GM12878 (cell line): ENCODE measurements at regions not wholly inside any gene's neighbourhood (a gene's known extent, or its start where the extent isn't known, plus 50 kb on each side); places are given as distances from the start of the nearest gene placed in this dataset.

Source experiments
- BHLHE40 ChIP-seq, 2 experiments: fragments of 450-650 bp in 1 of 2; IDR thresholded peaks; 2 replicates each; pipeline ENCODE4 v1.6.1; 2011 to 2017; ENCODE audit warnings: low read depth in 2 of 2, borderline replicate concordance in 1 of 2, improper control_type of control experiment in 1 of 2, low read length in 1 of 2, mild to moderate bottlenecking in 1 of 2
- CBX5 ChIP-seq: sonication (generic); IDR thresholded peaks from 2 replicates; pipeline ENCODE4 v1.6.1; 2016; ENCODE audit warnings: low read depth, moderate library complexity, mild to moderate bottlenecking, inconsistent platforms
- CREB1 ChIP-seq: IDR thresholded peaks from 2 replicates; pipeline ENCODE4 v1.6.1; 2012; ENCODE audit warnings: low read depth, mild to moderate bottlenecking, inconsistent platforms
- EP300 ChIP-seq, 2 experiments: fragments of 150-350 bp in 1 of 2; IDR thresholded peaks; 2 replicates each; pipeline ENCODE4 v1.6.1; 2011 to 2012; ENCODE audit warnings: low read depth in 2 of 2, low read length in 2 of 2, borderline replicate concordance in 1 of 2, improper control_type of control experiment in 1 of 2, inconsistent platforms in 1 of 2; ENCODE audit not compliant: control insufficient read depth in 1 of 2
- IRF4 ChIP-seq: IDR thresholded peaks from 2 replicates; pipeline ENCODE4 v1.6.1; 2011; ENCODE audit warnings: low read depth, low read length
- NR2C2 ChIP-seq: IDR thresholded peaks from 2 replicates; pipeline ENCODE4 v1.6.1; 2011; ENCODE audit warnings: borderline replicate concordance, low read depth; ENCODE audit not compliant: control insufficient read depth, insufficient read length
- POLR2A ChIP-seq: IDR thresholded peaks from 2 replicates; pipeline ENCODE4 v1.6.1; 2011; ENCODE audit warnings: low read depth, mild to moderate bottlenecking, low read length
- POLR2AphosphoS2 ChIP-seq: IDR thresholded peaks from 2 replicates; pipeline ENCODE4 v1.6.1; 2011; ENCODE audit warnings: low read depth, mild to moderate bottlenecking, low read length, improper control_type of control experiment, moderate library complexity
- POU2F2 ChIP-seq: IDR thresholded peaks from 3 replicates; pipeline ENCODE4 v1.6.1; 2011; ENCODE audit warnings: low read depth, mild to moderate bottlenecking, low read length, borderline replicate concordance
- SP1 ChIP-seq: IDR thresholded peaks from one replicate; pipeline ENCODE4 v1.6.1; 2011; ENCODE audit warnings: low read depth, low read length
- SUZ12 ChIP-seq: fragments of 200-600 bp; sonication (generic); IDR thresholded peaks from one replicate; pipeline ENCODE4 v1.6.1; 2018; ENCODE audit warnings: antibody characterized with exemption, mild to moderate bottlenecking; ENCODE audit not compliant: unreplicated experiment
- TCF12 ChIP-seq: IDR thresholded peaks from 2 replicates; pipeline ENCODE4 v1.6.1; 2011; ENCODE audit warnings: low read depth, mild to moderate bottlenecking, low read length
- TF ChIP-seq, protein P1 (sequence below), 3 experiments: IDR thresholded peaks in 2 of 3; conservative IDR thresholded peaks in 1 of 3; 2 replicates each; pipeline ENCODE4 v1.5.1; 2011; ENCODE audit warnings: low read depth in 3 of 3, low read length in 3 of 3, mild to moderate bottlenecking in 3 of 3, control low read depth in 2 of 3, moderate library complexity in 2 of 3, inconsistent platforms in 1 of 3, mixed read lengths in 1 of 3; ENCODE audit not compliant: control insufficient read depth in 2 of 3, insufficient read depth in 1 of 3; ENCODE audit errors: extremely low read depth in 1 of 3

DNA sequence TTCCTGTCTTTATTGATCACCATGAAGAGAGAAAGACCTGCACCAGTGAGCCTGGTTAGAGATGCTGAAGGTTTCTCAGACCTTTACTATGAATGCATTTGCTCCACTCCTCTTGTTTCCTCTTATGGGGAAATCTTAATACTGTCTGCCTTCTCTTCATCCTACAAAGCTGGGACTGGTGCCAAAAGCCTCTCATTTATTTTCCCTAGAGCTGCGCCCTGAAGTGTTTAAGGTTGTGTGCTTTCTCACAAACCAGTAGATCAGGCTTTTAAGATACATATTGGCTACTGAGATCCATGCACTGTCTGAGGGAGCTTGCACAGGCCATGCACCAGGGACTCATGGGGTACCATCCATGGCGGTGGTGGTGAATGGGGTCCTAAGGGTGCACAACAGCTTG is 286.1 kb upstream of the PMFBP1 start:
- TF ChIP-seq TCF12 (no peak), POLR2AphosphoS2 (no peak), SUZ12 (no peak), EP300 (IDR thresholded peaks at IDR 0.05; ENCODE audit: borderline replicate concordance in 1 of 2, control insufficient read depth in 1 of 2, low read depth in 2 of 2, low read length in 2 of 2) (no peak), CBX5 (no peak), IRF4 (no peak), POU2F2 (no peak), POLR2A (no peak), BHLHE40 (IDR thresholded peaks at IDR 0.05; ENCODE audit: borderline replicate concordance in 1 of 2, low read depth in 2 of 2, low read length in 1 of 2) (no peak), NR2C2 (no peak), CREB1 (no peak), SP1 (no peak)
- TF ChIP-seq, protein P1, sequence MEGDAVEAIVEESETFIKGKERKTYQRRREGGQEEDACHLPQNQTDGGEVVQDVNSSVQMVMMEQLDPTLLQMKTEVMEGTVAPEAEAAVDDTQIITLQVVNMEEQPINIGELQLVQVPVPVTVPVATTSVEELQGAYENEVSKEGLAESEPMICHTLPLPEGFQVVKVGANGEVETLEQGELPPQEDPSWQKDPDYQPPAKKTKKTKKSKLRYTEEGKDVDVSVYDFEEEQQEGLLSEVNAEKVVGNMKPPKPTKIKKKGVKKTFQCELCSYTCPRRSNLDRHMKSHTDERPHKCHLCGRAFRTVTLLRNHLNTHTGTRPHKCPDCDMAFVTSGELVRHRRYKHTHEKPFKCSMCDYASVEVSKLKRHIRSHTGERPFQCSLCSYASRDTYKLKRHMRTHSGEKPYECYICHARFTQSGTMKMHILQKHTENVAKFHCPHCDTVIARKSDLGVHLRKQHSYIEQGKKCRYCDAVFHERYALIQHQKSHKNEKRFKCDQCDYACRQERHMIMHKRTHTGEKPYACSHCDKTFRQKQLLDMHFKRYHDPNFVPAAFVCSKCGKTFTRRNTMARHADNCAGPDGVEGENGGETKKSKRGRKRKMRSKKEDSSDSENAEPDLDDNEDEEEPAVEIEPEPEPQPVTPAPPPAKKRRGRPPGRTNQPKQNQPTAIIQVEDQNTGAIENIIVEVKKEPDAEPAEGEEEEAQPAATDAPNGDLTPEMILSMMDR (IDR thresholded peaks at IDR 0.05 in 2 of 3, conservative IDR thresholded peaks at IDR 0.05 in 1 of 3; ENCODE audit: control insufficient read depth in 2 of 3, extremely low read depth in 1 of 3, insufficient read depth in 1 of 3, low read depth in 3 of 3, low read length in 3 of 3), result no peak
